NCI-H510A treated with DMSO at 0.1 percent for 48 hours (cell line): ENCODE measurements at regions not wholly inside any gene's neighbourhood (a gene's known extent, or its start where the extent isn't known, plus 50 kb on each side); places are given as distances from the start of the nearest gene placed in this dataset.

Experiments used
- DNase-seq: peaks from one replicate; lab custom pipeline; 2025; lab: John Stamatoyannopoulos, UW

DNA sequence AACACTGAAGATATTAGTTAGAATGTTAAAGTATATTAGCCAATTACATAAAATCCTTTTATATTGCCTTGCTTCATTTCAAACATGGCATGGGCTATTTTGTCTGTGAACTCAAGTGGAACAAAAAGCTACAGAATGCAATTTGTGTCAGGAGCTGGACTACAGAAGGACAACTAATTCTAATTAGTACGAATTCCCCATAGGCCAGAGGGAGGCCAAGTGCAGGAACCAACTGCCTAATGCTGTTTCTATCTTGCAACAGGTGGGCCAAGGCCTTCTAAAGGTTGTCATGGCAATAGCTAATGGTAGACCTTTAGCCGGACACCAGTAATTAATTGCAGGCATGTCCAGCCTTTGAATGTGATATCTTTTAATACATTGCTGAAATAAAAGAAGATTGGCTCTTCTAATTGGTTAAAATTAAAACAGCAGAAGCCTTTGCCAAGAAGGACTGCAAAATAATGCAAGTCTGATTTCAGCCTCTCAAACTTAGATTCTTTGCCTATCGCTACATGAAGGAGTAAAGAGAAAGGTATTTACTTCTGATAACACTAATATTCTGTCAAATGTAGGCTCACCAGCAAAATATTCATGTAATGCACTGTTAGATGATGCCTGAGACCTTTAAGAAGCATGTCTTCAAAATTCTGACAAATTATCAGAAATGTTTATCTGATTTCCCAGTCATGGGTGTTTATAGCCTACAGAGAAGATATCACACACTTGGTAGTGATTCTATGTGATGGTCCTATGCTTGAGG, 232.1 kb downstream of the LMO4 start:
- no peak for DNase-seq

GRCh38 chr1:87563211-87563610, 234.5 kb downstream of the LMO4 start:
- no peak for DNase-seq

- DNase-seq, result no peak
These were observed 237.2 kb downstream of the LMO4 start for GRCh38 chr1:87565861-87566260.

DNA sequence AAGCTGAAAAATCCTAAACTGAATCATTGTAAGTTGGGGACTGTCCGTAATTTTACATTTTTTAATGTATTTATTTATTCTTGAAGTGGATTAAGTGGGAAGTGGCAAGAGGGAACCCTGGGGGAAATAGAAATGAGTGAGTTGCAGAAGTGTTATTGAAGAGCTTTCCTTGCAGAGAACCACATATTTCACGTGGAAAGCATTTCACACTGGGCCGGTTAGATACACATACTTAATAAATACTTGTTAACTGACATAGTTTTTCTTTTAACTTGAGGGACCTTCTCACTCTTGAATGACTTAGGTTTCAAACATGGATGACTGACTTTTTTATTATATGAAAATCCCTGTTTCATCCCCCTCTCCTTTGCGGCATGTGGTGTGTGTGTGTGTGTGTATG, 239.3 kb downstream of the LMO4 start:
- no peak for DNase-seq

- no peak for DNase-seq
These were observed 240.2 kb downstream of the LMO4 start for GRCh38 chr1:87568911-87569310.

GRCh38 chr1:87572008-87572407, 243.3 kb downstream of the LMO4 start:
- no peak for DNase-seq

DNA sequence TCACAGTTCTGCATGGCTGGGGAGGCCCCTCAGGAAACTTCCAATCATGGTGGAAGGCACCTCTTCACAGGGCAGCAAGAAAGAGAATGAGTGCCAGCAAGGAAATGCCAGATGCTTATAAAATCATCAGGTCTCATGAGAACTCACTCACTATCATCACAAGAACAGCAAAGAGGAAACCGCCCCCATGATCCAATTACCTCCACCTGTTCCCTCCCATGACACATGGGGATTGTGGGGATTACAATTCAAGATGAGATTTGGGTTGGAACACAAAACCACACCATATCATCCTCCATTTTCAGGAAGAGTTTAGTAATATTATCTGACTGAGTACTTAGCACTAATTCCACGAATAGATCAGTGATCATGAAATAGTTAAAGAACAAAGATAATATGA, 244.2 kb downstream of the LMO4 start:
- DNase-seq, result no peak

DNA sequence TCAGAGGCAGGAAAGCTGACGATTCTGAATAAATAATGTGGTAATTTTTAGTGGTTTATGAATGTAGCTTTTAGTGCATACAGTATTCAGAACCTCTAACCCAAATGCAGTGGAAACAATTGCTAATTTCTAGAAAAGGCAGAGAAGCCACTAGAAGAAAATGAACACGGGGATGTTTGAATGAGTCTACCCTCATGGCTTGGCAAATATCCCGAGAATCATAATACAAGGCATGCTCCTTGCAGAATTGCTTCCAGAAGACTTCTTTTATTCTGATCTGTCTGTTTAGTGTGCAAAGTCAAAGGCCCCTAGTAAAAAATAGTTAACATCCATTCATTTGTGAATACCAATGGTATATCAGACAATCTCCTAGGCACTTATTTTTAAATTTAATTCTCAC, 246.8 kb downstream of the LMO4 start:
- DNase-seq, result no peak

- DNase-seq, result no peak
These were observed 249.8 kb downstream of the LMO4 start for GRCh38 chr1:87578464-87578863.

GRCh38 chr1:87583459-87583858, 254.8 kb downstream of the LMO4 start:
- no peak for DNase-seq

- DNase-seq, result no peak
These were observed 255.9 kb downstream of the LMO4 start for GRCh38 chr1:87584586-87584985.

- DNase-seq, result no peak
These were observed 257.8 kb downstream of the LMO4 start for GRCh38 chr1:87586501-87586900.

- DNase-seq, result no peak
These were observed 259.8 kb downstream of the LMO4 start for GRCh38 chr1:87588495-87588894.

DNA sequence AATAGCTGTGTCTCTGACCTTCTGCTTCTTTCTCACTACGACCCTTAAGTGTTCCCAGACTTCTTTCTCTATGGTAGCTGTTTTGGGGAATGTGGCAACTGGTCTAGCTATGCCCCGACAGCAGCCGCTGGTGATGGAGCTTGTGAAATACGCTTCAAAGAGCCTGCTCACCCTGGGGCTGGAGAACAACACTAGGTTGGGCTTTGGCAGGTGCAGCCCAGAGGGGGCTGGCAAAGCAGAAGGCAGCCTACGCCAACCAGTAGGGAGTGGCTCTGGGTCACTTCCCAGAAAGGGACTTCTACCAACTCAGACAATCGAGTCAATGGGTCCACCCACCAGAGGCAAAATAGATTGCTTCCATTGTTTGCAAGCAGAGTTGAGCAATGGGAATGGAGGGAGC, 262.8 kb downstream of the LMO4 start:
- no peak for DNase-seq

DNA sequence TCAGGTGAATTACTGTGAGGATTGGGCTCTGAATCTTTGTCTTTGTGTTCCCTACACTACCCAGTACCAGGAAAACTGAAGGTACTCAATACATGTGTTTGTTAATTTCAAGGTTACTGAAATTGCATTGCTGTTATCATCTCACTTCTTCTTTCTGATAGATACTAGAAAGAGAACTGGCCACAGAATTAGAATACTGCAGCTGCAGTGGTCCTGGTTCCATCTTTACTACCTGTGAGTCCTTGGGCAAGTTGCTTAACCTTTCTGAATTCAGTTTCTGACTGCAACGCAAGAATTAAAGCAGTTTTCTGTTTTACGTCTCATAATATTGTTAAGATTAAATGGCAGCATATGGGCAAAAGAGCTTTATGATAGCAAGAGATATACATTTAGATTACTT, 263.5 kb downstream of the LMO4 start:
- DNase-seq, result no peak

DNA sequence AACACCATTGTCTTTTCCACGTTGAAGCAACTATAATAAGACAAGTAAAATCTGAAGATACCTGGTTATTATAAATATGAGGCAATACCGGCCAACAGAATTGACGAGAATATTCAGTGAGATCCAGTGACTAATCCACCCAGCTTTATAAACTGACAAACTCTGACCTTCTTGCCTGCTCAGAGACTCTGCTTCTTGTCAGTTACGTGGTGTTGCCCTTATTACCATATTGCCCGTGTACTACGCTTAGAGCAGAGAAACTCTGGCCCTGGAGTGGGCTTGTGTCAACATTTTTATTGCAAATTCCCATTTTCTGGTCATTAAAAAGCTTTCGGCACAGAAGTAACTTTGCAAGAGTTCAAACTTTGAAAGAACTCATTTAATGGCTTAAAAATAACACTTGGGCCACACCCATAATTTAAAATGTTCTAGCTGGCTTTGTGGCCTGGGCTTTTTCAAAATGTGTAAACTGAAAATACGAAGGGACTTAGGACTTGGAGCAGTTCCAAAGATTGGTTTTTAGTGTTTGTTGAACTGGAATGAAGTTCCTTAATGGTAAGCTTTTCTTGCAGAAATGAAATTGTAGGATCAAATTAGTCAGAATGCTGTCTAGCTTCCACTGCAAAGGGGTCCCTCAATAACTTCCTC, 266.2 kb downstream of the LMO4 start:
- DNase-seq, result no peak

GRCh38 chr1:87595384-87595781, 266.7 kb downstream of the LMO4 start:
- no peak for DNase-seq

DNA sequence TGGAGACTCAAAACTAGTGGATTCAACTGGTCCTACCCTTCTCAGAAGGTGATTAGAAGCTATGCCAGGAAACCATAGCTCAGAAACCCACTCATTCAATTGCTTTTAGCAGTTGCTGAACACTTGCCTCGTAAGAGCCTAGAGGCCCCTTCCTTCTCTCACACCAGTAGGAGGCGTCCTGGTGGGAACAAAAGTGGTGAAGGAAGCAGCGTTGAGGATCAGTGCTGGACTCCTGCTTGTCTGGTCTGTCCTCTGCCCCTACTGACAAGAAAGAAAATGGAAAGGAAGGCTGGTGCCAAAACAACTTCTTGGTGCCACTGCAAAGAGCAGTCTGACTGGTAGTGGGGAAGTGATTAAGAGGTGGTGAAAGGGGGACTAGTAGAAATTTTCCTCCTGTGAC, 269.7 kb downstream of the LMO4 start:
- DNase-seq, result no peak

DNA sequence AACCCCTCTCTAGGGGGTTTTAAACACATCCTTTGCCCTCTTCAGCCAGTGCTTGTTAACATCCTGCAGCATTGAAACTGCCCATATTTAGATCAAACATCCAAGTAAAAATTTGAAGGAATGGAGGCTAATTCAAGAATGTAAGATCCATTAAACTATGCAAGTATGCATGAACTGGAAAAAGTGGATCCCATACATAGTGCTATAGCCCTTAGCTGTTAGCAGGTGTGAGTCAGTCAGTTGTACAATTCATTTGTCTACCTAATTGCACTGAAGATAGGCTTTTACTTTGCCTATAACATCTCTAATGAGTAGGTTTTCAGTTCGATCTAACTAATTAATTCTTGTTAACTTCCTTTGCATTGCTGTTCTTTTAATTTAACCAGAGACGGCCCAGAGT, 270.9 kb downstream of the LMO4 start:
- no peak for DNase-seq

DNA sequence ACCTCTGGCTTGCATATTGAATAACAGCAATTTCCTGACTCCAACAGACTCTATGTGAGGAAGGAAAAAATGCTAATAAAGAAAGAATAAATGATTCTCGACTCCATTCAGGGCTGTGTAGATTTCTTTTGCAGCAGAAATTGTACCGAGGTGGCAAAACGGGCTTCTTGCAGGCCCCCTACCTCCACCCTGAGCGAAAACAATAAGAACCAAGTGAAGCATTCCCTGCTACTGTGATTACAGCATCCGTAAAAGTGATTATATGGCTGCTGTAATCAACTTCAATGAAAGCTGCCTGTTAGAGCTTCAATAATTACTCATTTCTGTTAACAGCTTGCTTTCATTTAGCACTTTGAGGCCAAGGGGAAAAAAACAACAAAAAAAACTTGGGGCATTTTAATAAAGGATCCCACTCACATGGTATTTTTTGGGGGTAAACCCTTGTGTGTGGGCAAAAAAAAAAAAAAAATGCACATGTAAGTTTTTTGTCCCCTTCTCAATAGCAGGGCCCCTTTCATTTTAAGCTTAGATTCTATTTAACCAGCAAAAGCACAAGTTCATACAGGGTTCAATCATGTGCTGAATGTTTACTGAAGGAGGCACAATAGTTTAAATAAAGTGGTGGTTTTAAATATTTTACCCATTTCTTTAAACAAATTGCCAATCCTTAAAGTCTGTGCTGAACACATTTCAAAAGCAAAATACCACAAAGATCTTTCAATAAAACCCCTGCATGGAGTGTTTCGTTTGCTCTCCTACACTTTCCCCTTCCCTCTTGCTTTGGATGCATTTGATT, 271.6 kb downstream of the LMO4 start:
- DNase-seq, result no peak

DNA sequence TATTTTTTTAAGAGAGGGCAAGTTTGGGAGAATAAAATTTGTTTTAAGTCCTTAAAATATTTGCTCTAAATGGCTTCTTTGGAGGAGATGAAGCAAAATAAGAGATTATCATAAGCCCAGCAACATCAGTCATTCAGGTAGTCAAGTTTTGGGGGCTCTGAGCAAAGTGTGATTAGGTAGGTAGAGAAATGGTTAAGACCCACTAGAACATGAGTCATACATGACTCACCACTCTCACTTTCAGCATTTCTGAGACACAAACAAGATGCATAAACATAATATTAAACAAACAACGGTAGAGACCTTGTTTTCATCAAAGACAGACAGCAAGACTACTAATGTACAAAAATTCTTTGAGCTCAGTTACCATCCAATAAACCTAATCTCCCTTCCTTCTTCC, 272.2 kb downstream of the LMO4 start:
- DNase-seq, result no peak

- DNase-seq, result no peak
These were observed 274.9 kb downstream of the LMO4 start for GRCh38 chr1:87603626-87604025.

GRCh38 chr1:87612956-87613355, 284.3 kb downstream of the LMO4 start:
- DNase-seq, result no peak
